Hindlimb muscle (tissue), 1 donor: ENCODE measurements at regions not wholly inside any gene's neighbourhood (a gene's known extent, or its start where the extent isn't known, plus 50 kb on each side); places are given as distances from the start of the nearest gene placed in this dataset.
"Not testable (repeated sequence)": the region's sequence is repeated elsewhere in the genome, so short reads cannot be mapped to it uniquely, and the experiment has no call there.

Experiments used
- DNase-seq: peaks from one replicate; pipeline ENCODE4 v3.0.0-alpha.2; 2013

DNA sequence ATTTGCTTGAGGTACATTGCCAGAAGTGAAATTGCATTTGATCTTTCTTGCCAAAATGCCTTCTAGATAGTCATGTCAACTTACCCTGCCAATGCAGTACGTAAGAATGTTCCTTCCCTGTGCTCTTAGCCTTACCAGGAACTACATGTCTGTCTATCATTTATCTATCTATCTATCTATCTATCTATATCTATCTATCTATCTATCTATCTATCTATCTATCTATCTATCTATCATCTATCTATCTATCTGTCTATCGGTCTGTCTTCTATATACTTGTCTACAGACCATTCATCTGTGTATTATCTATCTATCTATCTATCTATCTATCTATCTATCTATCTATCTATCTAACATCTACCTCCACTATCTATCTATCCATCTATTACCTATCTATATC, 456.9 kb upstream of the MKI67 start:
- not testable (repeated sequence) for DNase-seq

DNA sequence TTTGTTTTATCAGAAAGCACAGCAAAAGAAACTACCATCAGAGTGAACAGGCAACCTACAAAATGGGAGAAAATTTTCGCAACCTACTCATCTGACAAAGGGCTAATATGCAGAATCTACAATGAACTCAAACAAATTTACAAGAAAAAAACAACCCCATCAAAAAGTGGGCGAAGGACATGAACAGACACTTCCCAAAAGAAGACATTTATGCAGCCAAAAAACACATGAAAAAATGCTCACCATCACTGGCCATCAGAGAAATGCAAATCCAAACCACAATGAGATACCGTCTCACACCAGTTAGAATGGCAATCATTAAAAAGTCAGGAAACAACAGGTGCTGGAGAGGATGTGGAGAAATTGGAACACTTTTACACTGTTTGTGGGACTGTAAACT, 460.4 kb upstream of the MKI67 start:
- not testable (repeated sequence) for DNase-seq

DNA sequence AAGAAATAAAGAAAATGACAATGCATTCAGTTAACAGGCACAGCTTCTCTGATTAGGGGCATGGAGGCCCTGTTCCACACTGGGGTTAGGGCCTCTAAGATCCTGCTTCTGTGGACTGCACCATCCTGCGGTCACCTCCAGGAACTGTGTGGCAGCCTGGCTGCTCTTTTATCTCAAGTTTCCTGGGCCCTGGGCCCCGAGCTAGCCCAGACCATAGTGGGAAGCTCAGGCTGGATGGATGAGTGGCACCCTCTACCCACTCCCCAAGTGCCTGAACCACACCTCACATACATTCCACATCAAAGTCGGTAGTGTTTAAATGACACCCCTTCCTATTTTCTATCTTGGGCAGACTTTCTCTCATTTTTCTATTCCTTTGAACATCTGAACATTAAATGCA, 461.5 kb upstream of the MKI67 start:
- no peak for DNase-seq

DNA sequence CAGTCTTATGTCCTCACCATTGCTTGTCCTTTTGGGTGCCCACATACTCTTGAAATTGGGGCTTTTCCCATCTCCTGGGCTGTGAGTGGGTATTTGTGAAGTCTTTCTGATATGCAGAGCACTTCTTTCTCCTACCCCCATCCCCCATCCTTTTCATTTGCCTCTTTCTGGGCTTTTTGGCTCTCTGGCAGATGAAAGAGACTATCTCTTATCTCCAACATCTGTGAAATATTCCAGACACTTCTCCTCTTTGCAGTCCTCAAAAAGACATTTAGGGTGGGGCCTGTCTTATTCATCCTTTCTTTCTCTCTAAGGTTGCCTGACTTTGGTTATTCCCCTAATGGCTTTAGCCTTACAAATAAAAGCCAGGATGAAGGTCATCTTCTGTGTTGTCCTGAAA, 462.2 kb upstream of the MKI67 start:
- DNase-seq: no peak

DNA sequence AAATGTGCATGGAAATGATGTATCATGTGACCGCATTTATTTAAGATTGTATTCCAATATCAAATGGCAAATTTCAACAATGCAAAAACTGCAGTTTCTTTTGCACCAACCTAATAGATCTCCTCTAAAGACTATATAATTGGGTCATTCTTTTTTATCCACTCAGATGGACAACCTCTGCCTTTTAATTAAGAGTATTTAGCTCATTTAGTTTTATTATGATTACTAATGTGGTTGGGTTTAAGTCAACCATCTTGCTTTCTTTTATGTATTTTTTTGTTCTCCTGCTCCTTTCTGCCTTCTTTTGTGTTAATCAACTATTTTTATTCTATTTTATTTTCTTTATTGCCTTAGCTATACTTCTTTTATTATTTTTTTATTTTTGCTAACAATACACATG, 468.5 kb upstream of the MKI67 start:
- no peak for DNase-seq

DNA sequence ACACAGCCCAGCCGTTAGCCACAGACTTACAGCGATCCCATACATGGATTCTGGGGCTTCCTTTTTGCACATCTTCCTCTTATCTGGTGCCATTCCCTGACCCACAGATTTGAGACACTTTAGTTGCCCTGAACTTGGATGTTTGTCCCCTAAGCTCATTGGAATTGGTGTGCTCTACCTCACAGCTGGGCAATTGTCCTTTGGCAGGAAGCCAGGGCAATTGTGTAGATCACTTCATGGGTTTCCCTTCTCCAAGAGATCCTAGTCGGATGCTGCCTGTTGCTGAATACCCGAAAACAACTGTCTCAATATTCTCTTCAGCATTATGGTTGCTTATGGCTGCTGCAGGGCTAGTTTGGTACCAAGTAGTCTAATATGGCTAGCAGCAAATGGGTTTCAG, 470.7 kb upstream of the MKI67 start:
- no peak for DNase-seq

DNA sequence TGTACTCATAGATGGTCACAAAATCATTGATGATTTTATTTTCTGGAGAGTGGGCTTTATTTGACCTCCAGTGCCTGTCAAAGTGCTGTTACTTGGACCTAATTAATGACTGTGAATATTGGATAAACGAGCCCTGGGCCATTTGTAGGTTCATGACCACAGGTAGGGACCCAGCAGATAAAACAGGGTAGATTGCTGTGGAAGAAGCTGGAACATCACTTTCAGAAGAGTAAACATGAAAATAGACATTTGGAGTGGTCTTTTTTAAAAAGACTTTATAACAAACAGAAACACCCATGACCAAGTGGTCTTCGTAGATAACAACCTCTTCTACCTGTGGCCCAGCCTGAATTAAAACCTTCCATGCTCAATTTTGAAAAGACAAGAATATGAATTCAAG, 472.8 kb upstream of the MKI67 start:
- DNase-seq: no peak

DNA sequence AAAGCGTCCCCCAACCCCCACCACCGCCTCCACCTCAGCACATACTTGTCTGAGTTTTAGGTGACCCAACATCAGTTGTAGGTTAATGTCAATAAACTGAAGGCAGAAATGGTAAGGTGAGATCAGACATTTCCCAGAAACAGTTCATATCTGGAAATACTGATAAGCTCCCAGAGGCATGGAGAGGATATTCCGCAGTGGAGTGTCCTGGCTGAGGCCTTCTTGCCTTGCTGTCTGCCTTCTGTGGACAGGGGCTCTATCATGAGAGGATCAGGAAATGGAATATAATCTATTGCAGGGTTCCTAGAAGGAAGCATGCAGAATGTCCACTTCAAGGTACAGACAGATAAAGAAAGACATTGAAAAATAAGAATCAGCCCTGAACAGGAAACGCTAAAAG, 473.3 kb upstream of the MKI67 start:
- no peak for DNase-seq

DNA sequence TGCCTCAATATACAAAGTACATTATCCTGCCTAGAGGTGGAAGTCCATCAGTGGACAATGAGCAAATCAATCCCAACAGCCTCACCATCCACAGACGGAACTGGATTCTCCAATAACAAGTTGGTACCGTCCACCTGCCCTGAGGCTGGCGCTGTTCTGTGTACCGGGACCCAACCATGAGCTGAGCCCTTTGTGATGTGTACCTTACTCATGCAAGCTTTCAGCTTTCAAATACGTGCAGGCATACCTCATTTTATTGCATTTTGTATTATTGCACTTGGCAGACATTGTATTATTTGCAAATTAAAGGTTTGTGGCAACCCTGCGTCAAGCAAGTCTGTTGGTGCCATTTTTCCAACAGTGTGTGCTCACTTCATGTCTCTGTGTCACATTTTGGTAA, 476.0 kb upstream of the MKI67 start:
- no peak for DNase-seq

DNA sequence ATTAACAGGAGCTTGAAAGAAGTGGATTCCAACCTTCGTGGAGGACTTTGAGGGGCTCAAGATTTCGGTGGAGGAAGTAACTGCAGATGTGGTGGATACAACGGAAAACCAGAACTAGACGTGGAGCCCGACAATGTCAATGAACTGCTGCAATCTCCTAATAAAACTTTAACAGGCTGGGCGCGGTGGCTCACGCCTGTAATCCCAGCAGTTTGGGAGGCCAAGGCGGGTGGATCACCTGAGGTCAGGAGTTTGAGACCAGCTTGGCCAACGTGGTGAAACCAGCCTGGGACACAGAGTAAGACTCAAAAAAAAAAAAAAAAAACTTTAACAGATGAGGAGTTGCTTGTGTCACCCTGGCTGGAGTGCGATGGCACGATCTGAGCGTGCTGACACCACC, 477.8 kb upstream of the MKI67 start:
- no peak for DNase-seq

DNA sequence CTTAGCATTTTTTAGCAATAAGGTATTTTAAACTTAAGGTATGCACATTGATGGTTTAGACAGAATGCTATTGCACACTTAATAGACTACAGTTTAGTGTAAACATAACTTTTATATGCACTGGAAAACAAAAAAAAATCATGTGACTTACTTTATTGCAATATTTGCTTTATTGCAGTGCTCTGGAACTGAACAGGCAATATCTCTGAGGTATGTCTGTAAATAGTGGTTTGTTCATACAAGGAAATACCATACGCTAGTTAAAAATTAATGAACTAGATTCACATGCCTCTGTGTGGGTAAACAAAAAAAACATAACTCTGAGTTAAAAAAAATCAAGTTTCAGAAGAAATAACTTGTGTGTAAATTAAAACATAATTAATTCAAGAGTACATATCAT, 479.0 kb upstream of the MKI67 start:
- no peak for DNase-seq

DNA sequence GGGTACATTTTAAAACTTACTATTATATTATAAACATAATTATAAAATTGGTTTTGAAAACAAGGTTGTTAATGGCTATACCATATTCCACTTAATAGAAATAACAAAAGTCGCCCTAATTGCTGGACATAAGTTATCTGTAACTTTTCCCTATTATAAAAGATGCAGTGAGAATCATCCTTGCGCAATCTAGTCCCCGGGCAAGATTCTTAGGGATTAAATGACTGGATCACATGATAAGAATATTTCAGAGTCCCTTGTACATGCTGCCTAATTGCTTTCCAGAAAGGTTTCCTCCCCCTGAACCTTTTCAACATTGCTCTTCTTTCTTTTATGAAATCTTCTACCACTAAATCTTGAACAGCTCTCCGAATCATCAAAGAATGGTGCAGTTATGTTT, 479.8 kb upstream of the MKI67 start:
- no peak for DNase-seq

DNA sequence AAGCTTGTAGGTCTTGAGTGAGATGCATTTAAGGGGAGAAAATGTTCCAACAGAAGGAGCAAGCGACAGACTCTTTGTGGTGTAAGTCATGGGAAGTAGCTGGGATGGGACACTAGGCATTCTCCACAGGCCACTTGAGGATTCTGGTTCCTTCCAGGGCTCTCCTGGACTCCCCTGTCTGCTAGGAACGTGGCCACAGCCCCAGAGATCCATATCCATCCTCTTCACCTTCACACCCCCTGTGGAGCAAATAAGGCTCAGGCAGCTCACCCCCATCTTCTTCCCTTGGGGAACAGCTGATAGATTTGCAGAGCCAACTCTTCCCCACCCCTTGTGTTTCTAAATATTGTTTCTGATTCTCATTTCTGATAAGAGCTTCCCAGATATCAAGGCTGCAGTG, 482.6 kb upstream of the MKI67 start:
- no peak for DNase-seq

DNA sequence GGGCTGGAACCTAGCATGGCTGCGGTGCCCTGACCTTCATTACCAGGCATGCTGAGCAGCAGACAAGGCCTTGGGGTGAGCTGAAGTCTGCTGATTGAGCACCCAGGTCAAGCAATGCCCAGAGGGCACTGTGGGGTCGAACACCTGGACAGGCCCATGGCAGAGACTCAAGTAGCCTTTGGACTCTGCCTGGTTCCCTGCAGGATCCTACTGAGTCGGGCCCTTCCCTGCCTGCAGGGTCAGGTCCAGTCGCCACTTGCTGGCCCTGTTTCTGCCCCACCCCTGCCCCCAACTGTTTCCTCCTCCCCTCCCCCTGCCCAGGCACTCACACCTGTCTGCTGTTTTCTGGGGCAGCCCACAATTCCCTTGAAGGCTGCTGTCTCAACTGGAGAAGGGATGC, 483.2 kb upstream of the MKI67 start:
- no peak for DNase-seq

DNA sequence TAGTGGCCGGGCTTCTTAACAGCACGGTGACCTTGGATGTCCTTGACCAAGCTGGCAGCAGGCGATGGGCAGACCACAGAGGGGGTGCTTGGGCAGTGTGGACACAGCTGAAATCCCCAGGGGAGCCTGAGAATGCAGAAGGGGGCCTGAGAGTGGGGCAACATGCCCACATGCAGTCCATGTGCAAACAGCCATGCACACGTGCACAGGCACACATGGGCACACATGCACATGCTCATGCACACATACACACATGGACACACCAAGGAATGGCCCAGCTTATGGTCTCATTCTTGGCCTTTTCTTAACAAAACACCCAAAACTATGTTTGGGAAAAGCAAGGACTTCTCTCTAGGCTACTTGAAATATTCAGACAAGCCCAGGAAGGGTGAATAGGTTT, 483.9 kb upstream of the MKI67 start:
- no peak for DNase-seq

DNA sequence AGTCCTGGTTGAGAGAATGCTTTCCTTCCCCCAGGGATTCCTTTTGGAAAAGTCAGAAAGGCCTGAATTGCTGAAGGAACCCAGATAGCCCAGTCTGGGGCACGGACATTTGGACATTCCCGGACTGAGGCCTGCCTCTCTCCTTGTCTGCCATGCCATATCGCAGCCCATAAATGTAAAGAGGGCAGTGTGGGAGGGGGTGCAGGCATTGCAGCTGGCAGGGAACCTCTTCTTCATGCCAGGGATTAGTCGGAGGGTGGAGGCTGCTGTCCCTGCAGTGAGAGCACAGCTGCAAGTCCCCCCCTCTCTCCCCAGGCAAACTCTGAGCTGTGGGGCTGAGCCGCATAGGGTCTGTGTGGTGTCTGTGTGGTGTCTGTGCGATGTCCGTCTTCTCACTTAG, 486.0 kb upstream of the MKI67 start:
- no peak for DNase-seq

DNA sequence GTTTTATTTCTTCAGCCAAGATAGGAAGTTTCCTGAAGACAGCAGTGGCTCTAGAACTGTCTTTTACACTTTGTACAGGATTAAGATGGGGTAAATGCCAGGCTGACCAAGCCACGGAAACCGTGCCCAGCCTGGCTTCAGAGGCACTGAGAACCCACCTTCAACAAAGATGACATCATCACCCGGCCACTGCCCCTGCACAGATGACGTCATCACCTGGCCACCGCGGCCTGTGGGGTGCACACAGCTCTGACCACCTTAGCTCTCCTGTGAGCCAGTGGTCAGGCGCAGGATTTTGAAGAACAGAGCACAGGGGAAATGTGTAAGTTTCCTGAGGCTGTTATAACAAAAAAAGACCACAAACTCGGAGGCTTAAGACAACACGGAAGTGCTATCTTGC, 486.4 kb upstream of the MKI67 start:
- no peak for DNase-seq

DNA sequence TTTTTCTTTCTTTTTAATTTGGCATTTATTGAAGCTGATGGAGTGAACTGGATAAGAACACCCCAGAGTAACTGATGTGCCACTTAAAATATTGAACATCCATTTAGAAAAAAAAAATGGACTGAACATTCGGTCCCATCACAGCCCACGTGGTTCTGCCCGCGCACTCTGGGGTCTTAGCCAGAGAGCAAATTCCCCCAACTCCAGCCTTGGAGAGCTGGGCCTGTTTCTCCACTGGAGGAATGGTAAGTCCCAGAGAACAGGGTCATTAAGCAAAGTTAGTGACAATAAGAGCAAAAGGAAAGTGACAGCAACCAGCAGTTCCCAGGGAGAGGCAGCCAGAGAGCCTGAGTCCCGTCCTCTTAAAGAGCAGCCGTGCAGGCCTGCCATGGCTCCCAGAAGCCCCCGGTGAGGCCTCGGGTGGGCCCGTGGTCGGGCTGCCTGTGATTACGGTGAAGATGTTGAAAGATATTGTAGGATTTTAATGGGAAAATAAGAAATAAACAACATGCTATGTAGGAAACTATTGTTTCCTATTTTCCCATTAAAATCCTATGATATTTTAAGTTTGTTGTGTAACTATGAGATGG, 487.9 kb upstream of the MKI67 start:
- no peak for DNase-seq

DNA sequence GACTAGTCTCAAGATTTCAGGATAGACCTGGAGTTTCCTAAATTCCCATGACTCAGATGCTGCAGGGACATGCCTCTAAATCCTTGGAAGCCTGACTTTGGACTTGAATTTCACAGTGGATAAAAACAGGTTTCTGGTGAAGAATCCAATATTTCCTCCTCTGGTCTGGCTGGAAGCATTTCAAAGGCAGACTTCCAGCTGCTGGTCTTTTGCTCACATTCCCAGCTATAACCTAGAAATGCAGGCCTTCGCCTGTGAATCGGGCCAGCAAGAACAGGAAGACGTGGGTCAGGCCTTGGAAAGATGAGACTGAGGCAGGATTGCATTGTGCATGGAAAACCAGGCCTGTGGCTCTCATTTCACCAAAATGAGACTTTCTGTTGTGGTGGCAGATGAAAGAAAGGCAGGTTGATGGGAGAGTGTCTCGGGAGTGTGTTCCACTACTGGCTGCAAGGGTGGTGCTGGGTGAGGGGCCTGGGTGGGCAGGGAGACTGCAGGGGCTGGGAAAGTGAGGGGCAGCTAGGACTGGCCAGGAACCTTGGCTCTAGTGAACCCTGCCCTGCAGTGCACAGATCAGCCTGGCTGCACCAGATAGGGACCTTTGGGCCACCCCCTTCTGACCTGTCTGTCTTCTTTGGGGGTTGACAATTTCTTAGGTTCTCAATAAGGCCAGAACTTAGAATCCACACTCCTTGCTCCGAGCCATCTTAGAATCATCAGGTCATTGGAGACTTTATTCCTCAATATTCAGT, 488.8 kb upstream of the MKI67 start:
- DNase-seq: peak; percentile 78

DNA sequence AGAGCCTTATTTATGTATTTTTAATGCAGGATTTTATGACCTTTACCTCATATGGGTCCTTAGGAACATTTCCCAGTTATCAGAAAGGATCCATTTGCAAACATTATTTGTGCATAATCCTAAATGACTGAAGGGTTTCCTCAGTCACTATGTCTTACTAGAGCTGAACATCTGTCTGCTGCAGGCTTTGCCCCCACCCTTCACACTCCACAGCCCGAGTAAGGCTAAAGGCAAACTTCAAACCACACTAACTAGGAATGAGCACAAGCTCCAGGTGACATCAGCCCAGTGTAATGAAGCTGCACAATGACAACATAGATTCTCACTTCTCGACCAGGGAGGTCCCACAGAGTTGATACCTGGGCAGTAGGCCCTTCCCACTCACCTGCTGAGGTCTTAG, 491.3 kb upstream of the MKI67 start:
- DNase-seq: no peak

DNA sequence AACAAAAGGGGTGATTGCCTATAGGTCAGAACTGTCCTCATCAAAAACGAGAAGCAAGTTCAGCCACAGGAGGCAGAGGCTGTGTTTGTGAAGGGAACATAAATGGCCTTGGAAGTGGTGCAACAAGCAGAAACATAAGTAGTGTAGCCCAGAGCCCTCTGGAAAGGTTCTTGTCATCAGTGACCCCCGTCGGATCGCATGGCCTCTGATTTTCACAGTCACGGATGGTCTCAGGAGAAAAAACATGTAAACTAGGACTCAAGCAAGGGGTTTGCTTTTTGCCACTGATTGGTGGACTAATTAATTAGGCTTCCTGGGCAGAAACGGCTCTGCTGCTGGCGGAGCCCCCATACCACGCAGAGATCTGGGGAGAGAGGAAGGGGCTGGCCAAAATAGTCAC, 496.5 kb upstream of the MKI67 start:
- DNase-seq: no peak

DNA sequence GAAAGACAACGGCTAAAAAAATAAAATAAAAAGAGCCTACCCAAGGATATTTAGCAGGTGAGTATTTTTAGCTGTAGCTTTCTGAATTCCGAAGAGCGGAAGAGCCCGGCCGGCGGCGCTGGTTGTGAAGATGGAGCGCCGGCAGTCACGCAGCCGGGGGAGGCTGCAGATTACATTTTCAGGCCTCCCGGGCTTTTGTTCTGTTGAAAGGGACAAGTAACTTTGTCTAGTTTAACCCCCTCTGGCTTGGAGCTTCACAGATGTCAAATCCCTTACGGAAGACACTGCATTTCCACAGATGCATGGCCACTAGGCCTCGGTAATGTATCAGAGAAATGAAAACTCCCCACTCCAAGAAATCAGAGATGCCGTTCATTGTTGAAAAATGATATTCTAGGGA, 497.6 kb upstream of the MKI67 start:
- no peak for DNase-seq

DNA sequence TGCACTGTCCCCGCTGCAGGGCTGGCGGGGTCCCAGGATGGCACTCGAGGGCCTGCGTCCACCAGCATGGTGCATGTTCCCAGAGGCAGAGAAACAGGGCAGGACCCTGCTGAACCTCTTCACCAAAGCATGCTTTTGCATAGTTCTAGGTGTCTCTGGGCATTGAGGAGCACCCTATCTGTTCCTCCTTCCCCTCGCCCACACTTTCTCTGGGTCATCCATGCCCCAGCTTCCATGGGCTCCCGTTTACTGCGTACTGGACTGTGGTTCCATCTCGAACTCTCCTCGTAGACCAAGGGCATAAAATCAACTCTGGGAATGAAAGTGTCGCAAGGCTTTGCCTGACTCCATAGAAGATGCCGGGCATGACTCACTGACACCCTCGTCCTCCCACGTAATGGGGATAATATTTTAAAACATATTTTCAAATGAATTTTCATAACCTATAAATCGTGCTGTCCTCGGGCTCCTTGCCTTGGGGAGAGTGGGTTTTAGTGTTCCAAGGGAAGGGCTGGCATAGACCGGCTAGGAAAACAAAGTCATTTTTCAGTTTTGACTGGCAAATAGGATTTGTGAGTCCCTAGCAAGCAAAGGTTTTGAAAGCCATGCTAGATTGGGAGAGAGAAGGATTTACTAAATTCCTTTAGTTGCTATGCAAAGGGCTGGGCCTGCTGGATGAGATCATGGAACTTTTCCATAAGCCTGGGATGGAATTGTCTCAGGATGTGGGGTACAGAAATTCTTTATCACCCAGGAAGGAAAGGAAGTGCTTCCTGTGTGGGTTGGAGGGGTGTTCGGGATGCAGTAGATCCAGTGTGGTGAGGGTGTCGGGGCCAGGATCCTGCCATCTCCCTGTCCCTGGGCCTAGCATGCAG, 498.7 kb upstream of the MKI67 start:
- peak; percentile 32 for DNase-seq

DNA sequence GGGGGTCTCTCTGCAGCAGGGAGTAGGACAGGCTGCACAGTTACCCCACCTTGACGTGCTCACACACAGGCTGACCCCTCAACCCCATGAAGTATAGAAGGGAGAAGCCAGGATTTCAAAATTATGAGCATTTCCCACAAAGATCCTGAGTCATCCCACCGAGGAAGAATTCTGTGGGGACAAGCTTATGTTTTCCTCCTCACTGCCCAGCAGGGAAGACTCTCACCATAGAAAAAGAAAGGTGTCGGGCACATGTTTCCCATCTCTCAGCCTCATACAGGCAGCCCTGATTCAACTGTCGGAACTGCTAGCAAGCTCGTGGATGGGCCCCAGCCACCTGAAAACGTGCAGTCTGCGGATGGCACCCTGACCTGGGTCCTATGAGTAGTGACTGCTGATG, 499.7 kb upstream of the MKI67 start:
- DNase-seq: no peak
